WTC11 (cell line): ENCODE measurements at regions not wholly inside any gene's neighbourhood (a gene's known extent, or its start where the extent isn't known, plus 50 kb on each side); places are given as distances from the start of the nearest gene placed in this dataset.

Source experiments
- ATAC-seq: fragments of 200-7000 bp; cut with Tn5 transposase; 2 replicates; pipeline ENCODE4 v1.10.0; 2021; ENCODE audit warnings: mild to moderate bottlenecking, moderate library complexity
- CTCF ChIA-PET: fragments of 300-600 bp; sonication (Branson Sonifier 250); formaldehyde crosslinking; loops from one replicate; lab custom pipeline; 2021; ENCODE audit warnings: antibody characterized with exemption; lab: Charles Lee
- POLR2A ChIA-PET: fragments of 350-600 bp; sonication (Branson Sonifier 250); formaldehyde crosslinking; loops from one replicate; lab custom pipeline; 2021; ENCODE audit warnings: antibody characterized with exemption; lab: Charles Lee
- DNase-seq: peaks from one replicate; pipeline ENCODE4 v3.0.0; 2021; ENCODE audit warnings: low spot score
- H3K27ac Mint-ChIP-seq: 2 replicates; pipeline ENCODE4 v1.8.0; 2021; ENCODE audit warnings: mixed read lengths
- H3K27me3 Mint-ChIP-seq: 2 replicates; pipeline ENCODE4 v1.8.0; 2021; ENCODE audit warnings: low read depth, mild to moderate bottlenecking, moderate library complexity, mixed read lengths
- H3K36me3 Mint-ChIP-seq: 2 replicates; pipeline ENCODE4 v1.8.0; 2021; ENCODE audit warnings: mixed read lengths
- H3K4me1 Mint-ChIP-seq: 2 replicates; pipeline ENCODE4 v1.8.0; 2022; ENCODE audit warnings: mixed read lengths
- H3K4me3 Mint-ChIP-seq: 2 replicates; pipeline ENCODE4 v1.8.0; 2021; ENCODE audit warnings: mild to moderate bottlenecking, moderate library complexity, mixed read lengths
- H3K9me3 Mint-ChIP-seq: 2 replicates; pipeline ENCODE4 v1.8.0; 2021; ENCODE audit warnings: mixed read lengths
- JUN ChIP-seq: sonication (generic); formaldehyde crosslinking; IDR thresholded peaks from 2 replicates; pipeline ENCODE4 v1.8.0; 2023; ENCODE audit warnings: mild to moderate bottlenecking, missing genetic modification reagents
- MYBL2 ChIP-seq: sonication (generic); formaldehyde crosslinking; IDR thresholded peaks from 2 replicates; pipeline ENCODE4 v1.8.1; 2023; ENCODE audit warnings: mild to moderate bottlenecking, moderate library complexity, missing genetic modification reagents
- NFYB ChIP-seq: sonication (generic); formaldehyde crosslinking; conservative IDR thresholded peaks from 2 replicates; pipeline ENCODE4 v1.8.0; 2022; ENCODE audit warnings: low read depth, missing genetic modification reagents
- SOX15 ChIP-seq: fragments of 250-450 bp; sonication (Bioruptor Pico); IDR thresholded peaks from 2 replicates; pipeline ENCODE4 v1.9.0; 2021; ENCODE audit warnings: mild to moderate bottlenecking
- ZNF423 ChIP-seq: fragments of 250-450 bp; sonication (Bioruptor Pico); IDR thresholded peaks from 2 replicates; pipeline ENCODE4 v2.1.2; 2022; ENCODE audit warnings: mild to moderate bottlenecking, moderate library complexity
- ZNF671 ChIP-seq: fragments of 250-450 bp; sonication (Bioruptor Pico); IDR thresholded peaks from 2 replicates; pipeline ENCODE4 v1.8.0; 2021; ENCODE audit warnings: mild to moderate bottlenecking
- TF ChIP-seq, protein P1 (sequence below): sonication (generic); formaldehyde crosslinking; IDR thresholded peaks from 2 replicates; pipeline ENCODE4 v1.8.0; 2023; ENCODE audit warnings: missing genetic modification reagents, mild to moderate bottlenecking, borderline replicate concordance
- TF ChIP-seq, protein P2 (sequence below): sonication (generic); formaldehyde crosslinking; IDR thresholded peaks from 2 replicates; pipeline ENCODE4 v1.8.1; 2023; ENCODE audit warnings: mild to moderate bottlenecking, missing genetic modification reagents, borderline replicate concordance
- TF ChIP-seq, protein P3 (sequence below): sonication (generic); formaldehyde crosslinking; IDR thresholded peaks from 2 replicates; pipeline ENCODE4 v1.8.1; 2022; ENCODE audit warnings: mild to moderate bottlenecking, missing genetic modification reagents, moderate library complexity, borderline replicate concordance
- TF ChIP-seq, protein P4 (sequence below): sonication (generic); formaldehyde crosslinking; IDR thresholded peaks from 2 replicates; pipeline ENCODE4 v1.8.0; 2023; ENCODE audit warnings: mild to moderate bottlenecking, missing genetic modification reagents
- TF ChIP-seq, protein P5 (sequence below): sonication (generic); formaldehyde crosslinking; IDR thresholded peaks from 2 replicates; pipeline ENCODE4 v1.8.1; 2022; ENCODE audit warnings: low read depth, missing genetic modification reagents, borderline replicate concordance

DNA sequence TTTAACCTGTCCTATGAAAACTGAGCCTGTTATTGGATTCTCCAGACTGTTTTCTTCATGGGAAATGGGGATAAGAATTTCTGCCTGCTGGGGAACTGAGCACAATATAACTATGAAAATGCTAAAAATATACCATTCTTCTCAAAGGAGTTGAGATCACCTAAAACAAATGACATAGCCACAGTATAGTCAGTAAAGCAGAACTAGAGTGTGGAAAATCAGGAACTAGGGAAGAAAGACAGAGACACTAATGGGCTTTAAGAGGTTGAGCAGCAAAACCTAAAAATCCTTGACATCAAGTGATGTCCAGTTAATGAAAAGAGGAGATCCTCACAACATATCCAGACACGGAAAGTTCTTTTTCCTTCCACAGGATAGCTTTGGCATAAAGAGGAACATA, 215.7 kb upstream of the CST7 start:
- no peak for ATAC-seq
- Mint-ChIP-seq H3K4me3 (no peak overlapping the region), H3K27me3 (no peaks in the 10 kb centered on the region), H3K9me3 (peaks cover 7% of the 10 kb centered on the region; the same call in 1 of the 2 replicates), H3K36me3 (no peaks in the 10 kb centered on the region), H3K27ac (no peak overlapping the region), H3K4me1 (peaks cover 15% of the 10 kb centered on the region)
- TF ChIP-seq, protein P1, sequence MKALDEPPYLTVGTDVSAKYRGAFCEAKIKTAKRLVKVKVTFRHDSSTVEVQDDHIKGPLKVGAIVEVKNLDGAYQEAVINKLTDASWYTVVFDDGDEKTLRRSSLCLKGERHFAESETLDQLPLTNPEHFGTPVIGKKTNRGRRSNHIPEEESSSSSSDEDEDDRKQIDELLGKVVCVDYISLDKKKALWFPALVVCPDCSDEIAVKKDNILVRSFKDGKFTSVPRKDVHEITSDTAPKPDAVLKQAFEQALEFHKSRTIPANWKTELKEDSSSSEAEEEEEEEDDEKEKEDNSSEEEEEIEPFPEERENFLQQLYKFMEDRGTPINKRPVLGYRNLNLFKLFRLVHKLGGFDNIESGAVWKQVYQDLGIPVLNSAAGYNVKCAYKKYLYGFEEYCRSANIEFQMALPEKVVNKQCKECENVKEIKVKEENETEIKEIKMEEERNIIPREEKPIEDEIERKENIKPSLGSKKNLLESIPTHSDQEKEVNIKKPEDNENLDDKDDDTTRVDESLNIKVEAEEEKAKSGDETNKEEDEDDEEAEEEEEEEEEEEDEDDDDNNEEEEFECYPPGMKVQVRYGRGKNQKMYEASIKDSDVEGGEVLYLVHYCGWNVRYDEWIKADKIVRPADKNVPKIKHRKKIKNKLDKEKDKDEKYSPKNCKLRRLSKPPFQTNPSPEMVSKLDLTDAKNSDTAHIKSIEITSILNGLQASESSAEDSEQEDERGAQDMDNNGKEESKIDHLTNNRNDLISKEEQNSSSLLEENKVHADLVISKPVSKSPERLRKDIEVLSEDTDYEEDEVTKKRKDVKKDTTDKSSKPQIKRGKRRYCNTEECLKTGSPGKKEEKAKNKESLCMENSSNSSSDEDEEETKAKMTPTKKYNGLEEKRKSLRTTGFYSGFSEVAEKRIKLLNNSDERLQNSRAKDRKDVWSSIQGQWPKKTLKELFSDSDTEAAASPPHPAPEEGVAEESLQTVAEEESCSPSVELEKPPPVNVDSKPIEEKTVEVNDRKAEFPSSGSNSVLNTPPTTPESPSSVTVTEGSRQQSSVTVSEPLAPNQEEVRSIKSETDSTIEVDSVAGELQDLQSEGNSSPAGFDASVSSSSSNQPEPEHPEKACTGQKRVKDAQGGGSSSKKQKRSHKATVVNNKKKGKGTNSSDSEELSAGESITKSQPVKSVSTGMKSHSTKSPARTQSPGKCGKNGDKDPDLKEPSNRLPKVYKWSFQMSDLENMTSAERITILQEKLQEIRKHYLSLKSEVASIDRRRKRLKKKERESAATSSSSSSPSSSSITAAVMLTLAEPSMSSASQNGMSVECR (CRISPR knock-in tag), result no peak
- ChIA-PET CTCF (no interaction called here), POLR2A (no interaction called here)
- no peak for DNase-seq

DNA sequence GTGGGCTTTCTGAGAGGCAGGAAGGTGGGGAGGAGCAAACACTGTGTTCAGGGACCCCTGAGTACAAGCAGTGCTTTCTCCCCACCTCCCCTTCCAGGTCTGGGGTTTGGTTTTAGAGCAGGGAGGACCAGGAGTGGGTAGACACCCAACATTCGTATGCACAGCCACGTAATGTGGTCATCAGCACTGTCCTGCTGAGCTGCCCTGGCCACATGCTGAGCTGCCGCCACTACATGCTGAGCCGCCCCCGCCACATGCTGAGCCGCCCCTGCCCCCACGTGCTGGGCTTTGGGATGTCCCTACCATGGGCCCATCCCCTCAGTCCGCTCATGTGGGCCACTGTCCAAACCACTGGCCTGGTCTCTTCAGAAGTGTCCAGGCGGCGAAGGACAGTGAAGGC, 214.9 kb upstream of the CST7 start:
- no peak for TF ChIP-seq NFYB (CRISPR knock-in tag)
- no peak for TF ChIP-seq ZNF671 (CRISPR knock-in tag)
- peak; percentile 58; the same call in 1 of the 2 replicates for TF ChIP-seq ZNF423 (CRISPR knock-in tag)
- H3K4me1 Mint-ChIP-seq, result peaks cover 16% of the 10 kb centered on the region
- ATAC-seq (no peak), DNase-seq (no peak)
- POLR2A ChIA-PET, result no interaction called here
- H3K36me3 Mint-ChIP-seq, result no peaks in the 10 kb centered on the region
- H3K4me3 Mint-ChIP-seq, result no peak overlapping the region
- H3K9me3 Mint-ChIP-seq, result peaks cover 7% of the 10 kb centered on the region; the same call in 1 of the 2 replicates
- no peaks in the 10 kb centered on the region for H3K27me3 Mint-ChIP-seq
- CTCF ChIA-PET, result no interaction called here
- H3K27ac Mint-ChIP-seq, result no peak overlapping the region

DNA sequence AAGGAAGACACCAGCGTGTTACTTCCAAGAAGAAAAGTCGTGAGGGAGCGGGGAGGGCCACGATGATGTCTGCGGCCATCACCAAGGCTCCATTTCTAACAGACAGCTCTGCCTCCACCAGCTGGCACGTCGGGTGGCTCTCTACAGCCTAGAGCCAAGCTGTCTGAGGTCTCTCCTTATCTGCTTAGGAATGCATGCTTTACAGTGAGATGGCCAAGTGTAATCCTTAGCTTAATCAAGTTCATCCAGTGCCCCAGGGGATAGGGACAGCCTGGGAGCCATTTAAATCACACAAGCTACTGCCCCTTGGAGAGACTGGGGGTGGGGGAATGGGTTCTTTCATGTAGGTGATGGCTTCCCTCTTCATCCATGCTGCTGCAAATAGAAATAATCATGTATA, 213.8 kb upstream of the CST7 start:
- no peak; the same call in none of the 2 replicates for ATAC-seq
- no peak overlapping the region for H3K27ac Mint-ChIP-seq
- H3K9me3 Mint-ChIP-seq, result peaks cover 7% of the 10 kb centered on the region; the same call in 1 of the 2 replicates
- DNase-seq, result no peak
- TF ChIP-seq, protein P2, sequence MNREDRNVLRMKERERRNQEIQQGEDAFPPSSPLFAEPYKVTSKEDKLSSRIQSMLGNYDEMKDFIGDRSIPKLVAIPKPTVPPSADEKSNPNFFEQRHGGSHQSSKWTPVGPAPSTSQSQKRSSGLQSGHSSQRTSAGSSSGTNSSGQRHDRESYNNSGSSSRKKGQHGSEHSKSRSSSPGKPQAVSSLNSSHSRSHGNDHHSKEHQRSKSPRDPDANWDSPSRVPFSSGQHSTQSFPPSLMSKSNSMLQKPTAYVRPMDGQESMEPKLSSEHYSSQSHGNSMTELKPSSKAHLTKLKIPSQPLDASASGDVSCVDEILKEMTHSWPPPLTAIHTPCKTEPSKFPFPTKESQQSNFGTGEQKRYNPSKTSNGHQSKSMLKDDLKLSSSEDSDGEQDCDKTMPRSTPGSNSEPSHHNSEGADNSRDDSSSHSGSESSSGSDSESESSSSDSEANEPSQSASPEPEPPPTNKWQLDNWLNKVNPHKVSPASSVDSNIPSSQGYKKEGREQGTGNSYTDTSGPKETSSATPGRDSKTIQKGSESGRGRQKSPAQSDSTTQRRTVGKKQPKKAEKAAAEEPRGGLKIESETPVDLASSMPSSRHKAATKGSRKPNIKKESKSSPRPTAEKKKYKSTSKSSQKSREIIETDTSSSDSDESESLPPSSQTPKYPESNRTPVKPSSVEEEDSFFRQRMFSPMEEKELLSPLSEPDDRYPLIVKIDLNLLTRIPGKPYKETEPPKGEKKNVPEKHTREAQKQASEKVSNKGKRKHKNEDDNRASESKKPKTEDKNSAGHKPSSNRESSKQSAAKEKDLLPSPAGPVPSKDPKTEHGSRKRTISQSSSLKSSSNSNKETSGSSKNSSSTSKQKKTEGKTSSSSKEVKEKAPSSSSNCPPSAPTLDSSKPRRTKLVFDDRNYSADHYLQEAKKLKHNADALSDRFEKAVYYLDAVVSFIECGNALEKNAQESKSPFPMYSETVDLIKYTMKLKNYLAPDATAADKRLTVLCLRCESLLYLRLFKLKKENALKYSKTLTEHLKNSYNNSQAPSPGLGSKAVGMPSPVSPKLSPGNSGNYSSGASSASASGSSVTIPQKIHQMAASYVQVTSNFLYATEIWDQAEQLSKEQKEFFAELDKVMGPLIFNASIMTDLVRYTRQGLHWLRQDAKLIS (CRISPR knock-in tag), result no peak
- TF ChIP-seq, protein P3, sequence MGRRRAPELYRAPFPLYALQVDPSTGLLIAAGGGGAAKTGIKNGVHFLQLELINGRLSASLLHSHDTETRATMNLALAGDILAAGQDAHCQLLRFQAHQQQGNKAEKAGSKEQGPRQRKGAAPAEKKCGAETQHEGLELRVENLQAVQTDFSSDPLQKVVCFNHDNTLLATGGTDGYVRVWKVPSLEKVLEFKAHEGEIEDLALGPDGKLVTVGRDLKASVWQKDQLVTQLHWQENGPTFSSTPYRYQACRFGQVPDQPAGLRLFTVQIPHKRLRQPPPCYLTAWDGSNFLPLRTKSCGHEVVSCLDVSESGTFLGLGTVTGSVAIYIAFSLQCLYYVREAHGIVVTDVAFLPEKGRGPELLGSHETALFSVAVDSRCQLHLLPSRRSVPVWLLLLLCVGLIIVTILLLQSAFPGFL (CRISPR knock-in tag), result no peak
- TF ChIP-seq, protein P4, sequence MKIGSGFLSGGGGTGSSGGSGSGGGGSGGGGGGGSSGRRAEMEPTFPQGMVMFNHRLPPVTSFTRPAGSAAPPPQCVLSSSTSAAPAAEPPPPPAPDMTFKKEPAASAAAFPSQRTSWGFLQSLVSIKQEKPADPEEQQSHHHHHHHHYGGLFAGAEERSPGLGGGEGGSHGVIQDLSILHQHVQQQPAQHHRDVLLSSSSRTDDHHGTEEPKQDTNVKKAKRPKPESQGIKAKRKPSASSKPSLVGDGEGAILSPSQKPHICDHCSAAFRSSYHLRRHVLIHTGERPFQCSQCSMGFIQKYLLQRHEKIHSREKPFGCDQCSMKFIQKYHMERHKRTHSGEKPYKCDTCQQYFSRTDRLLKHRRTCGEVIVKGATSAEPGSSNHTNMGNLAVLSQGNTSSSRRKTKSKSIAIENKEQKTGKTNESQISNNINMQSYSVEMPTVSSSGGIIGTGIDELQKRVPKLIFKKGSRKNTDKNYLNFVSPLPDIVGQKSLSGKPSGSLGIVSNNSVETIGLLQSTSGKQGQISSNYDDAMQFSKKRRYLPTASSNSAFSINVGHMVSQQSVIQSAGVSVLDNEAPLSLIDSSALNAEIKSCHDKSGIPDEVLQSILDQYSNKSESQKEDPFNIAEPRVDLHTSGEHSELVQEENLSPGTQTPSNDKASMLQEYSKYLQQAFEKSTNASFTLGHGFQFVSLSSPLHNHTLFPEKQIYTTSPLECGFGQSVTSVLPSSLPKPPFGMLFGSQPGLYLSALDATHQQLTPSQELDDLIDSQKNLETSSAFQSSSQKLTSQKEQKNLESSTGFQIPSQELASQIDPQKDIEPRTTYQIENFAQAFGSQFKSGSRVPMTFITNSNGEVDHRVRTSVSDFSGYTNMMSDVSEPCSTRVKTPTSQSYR (CRISPR knock-in tag), result no peak
- TF ChIP-seq, protein P5, sequence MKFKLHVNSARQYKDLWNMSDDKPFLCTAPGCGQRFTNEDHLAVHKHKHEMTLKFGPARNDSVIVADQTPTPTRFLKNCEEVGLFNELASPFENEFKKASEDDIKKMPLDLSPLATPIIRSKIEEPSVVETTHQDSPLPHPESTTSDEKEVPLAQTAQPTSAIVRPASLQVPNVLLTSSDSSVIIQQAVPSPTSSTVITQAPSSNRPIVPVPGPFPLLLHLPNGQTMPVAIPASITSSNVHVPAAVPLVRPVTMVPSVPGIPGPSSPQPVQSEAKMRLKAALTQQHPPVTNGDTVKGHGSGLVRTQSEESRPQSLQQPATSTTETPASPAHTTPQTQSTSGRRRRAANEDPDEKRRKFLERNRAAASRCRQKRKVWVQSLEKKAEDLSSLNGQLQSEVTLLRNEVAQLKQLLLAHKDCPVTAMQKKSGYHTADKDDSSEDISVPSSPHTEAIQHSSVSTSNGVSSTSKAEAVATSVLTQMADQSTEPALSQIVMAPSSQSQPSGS, result no peak
- no peak for TF ChIP-seq SOX15 (CRISPR knock-in tag)
- TF ChIP-seq, protein P1 (CRISPR knock-in tag), result no peak
- TF ChIP-seq MYBL2 (CRISPR knock-in tag), result no peak
- no peak for TF ChIP-seq JUN
- H3K36me3 Mint-ChIP-seq, result no peaks in the 10 kb centered on the region
- ChIA-PET POLR2A (no interaction called here), CTCF (interaction anchor here (0.7 kb wide), 1 partner anchor 196 kb away, joined by 3 read pairs; no protein-coding TSS in a partner anchor)
- peaks cover 23% of the 10 kb centered on the region for H3K4me1 Mint-ChIP-seq
- H3K27me3 Mint-ChIP-seq, result no peaks in the 10 kb centered on the region
- no peak overlapping the region for H3K4me3 Mint-ChIP-seq
